ENCODE measurements at regions not wholly inside any gene's neighbourhood (a gene's known extent, or its start where the extent isn't known, plus 50 kb on each side); places are given as distances from the start of the nearest gene placed in this dataset.

DNA sequence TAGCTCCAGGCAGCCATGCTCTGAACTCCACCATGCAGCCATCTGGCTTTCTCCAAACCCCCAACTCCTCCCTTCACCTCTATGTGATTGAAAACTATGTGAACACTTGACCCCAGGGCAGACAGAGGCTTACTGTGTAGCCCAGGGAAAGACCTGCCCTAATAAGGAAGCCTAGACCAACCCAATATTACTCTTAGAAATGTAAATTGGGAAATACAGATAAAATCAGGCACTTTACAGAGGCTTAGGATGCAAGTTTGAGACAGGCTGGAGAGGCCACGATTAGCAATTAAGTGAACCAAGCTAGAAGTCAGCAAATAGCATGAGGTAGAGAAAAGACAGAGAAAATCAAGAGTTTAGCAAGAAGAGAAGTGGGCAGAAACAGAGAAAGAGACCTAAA, 141.7 kb upstream of the ABCA1 start:
- H3K79me2 ChIP-seq (ENCODE audit: low read length): no peaks in the 10 kb centered on the region
- H3F3A ChIP-seq (ENCODE audit: insufficient read depth, low read length): no peaks in the 10 kb centered on the region
- TF ChIP-seq, protein P1, sequence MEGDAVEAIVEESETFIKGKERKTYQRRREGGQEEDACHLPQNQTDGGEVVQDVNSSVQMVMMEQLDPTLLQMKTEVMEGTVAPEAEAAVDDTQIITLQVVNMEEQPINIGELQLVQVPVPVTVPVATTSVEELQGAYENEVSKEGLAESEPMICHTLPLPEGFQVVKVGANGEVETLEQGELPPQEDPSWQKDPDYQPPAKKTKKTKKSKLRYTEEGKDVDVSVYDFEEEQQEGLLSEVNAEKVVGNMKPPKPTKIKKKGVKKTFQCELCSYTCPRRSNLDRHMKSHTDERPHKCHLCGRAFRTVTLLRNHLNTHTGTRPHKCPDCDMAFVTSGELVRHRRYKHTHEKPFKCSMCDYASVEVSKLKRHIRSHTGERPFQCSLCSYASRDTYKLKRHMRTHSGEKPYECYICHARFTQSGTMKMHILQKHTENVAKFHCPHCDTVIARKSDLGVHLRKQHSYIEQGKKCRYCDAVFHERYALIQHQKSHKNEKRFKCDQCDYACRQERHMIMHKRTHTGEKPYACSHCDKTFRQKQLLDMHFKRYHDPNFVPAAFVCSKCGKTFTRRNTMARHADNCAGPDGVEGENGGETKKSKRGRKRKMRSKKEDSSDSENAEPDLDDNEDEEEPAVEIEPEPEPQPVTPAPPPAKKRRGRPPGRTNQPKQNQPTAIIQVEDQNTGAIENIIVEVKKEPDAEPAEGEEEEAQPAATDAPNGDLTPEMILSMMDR (IDR thresholded peaks at IDR 0.05; ENCODE audit: low read length): no peak
- TF ChIP-seq EZH2phosphoT487 (IDR thresholded peaks at IDR 0.05; ENCODE audit: low read length) (no peak), EZH2 (optimal IDR thresholded peaks at IDR 0.05; ENCODE audit: low read depth, low read length) (no peak)
- no peak for DNase-seq
- no peak overlapping the region for H3K4me2 ChIP-seq (ENCODE audit: low read depth, low read length)
- H3K27ac ChIP-seq (ENCODE audit: low read length): no peak overlapping the region
- no peak overlapping the region for H3K4me3 ChIP-seq (ENCODE audit: low read length)
- H3K4me1 ChIP-seq (ENCODE audit: low read length): no peaks in the 10 kb centered on the region
- H3K36me3 ChIP-seq (replicated peaks; ENCODE audit: insufficient read depth, low read length): no peaks in the 10 kb centered on the region
- no peaks in the 10 kb centered on the region for H3K9me3 ChIP-seq (replicated peaks; ENCODE audit: insufficient read depth, low read length)
- H3K9me2 ChIP-seq (replicated peaks; ENCODE audit: insufficient read depth, low read length): no peaks in the 10 kb centered on the region
- no peak overlapping the region for H2AFZ ChIP-seq (ENCODE audit: low read length)
- H4K20me1 ChIP-seq (ENCODE audit: insufficient read depth, low read length): no peaks in the 10 kb centered on the region
- H3K9ac ChIP-seq (ENCODE audit: low read length): no peak overlapping the region
- H3K27me3 ChIP-seq (replicated peaks; ENCODE audit: insufficient read depth, low read length): no peaks in the 10 kb centered on the region

DNA sequence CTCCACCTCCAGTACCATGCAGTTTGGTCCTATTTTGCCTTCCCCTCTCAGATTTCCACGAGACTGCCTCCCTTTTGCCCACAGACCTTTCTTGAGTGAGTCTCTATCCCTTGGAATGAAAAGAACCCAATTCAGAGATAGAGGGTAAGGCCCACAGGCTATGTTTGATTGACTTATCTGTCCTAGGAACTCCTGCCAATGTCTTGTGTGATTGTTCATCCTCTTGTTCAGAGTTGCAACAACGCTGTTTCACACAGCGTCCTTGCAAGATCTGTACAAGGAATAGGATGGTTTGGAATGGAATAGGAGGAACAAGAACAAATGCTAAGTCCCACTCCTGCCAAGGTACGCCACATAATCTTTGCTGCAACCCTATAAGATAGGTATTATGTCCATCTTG, 142.2 kb upstream of the ABCA1 start:
- Histone ChIP-seq H4K20me1 (ENCODE audit: insufficient read depth, low read length) (no peaks in the 10 kb centered on the region), H2AFZ (ENCODE audit: low read length) (no peak overlapping the region), H3K9me2 (replicated peaks; ENCODE audit: insufficient read depth, low read length) (no peaks in the 10 kb centered on the region), H3K4me2 (ENCODE audit: low read depth, low read length) (no peak overlapping the region), H3K9me3 (replicated peaks; ENCODE audit: insufficient read depth, low read length) (no peaks in the 10 kb centered on the region), H3K4me3 (ENCODE audit: low read length) (no peak overlapping the region), H3K27ac (ENCODE audit: low read length) (no peak overlapping the region), H3K4me1 (ENCODE audit: low read length) (no peaks in the 10 kb centered on the region), H3K79me2 (ENCODE audit: low read length) (no peaks in the 10 kb centered on the region), H3K27me3 (replicated peaks; ENCODE audit: insufficient read depth, low read length) (no peaks in the 10 kb centered on the region), H3K9ac (ENCODE audit: low read length) (no peak overlapping the region), H3F3A (ENCODE audit: insufficient read depth, low read length) (no peaks in the 10 kb centered on the region), H3K36me3 (replicated peaks; ENCODE audit: insufficient read depth, low read length) (no peaks in the 10 kb centered on the region)
- TF ChIP-seq EZH2phosphoT487 (IDR thresholded peaks at IDR 0.05; ENCODE audit: low read length) (no peak), EZH2 (optimal IDR thresholded peaks at IDR 0.05; ENCODE audit: low read depth, low read length) (no peak)
- TF ChIP-seq, protein P1 (IDR thresholded peaks at IDR 0.05; ENCODE audit: low read length): no peak
- DNase-seq: no peak

DNA sequence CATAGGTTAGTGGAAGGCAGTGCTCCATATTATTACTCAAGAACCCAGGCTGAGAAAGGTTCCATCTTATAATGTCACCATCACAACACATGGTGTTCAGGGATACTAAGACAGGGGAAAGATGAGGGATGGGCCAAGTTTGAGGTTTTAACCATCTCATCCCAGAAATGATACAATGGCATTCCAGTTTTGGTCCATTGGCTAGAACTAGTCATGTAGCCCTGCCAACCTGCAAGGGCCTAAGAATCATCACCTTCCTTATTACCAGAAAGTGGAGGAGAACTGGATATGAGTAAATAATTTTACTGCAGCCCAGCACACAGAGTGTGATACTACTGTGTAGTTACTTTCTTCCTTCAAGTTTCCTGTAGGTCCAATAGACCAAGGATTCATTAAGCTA, 144.5 kb upstream of the ABCA1 start:
- no peak overlapping the region for H3K27ac ChIP-seq (ENCODE audit: low read length)

More for the DNA sequence above, 144.5 kb upstream of the ABCA1 start:
- Histone ChIP-seq H4K20me1 (ENCODE audit: insufficient read depth, low read length) (no peaks in the 10 kb centered on the region), H3K4me3 (ENCODE audit: low read length) (no peak overlapping the region), H3K4me2 (ENCODE audit: low read depth, low read length) (no peak overlapping the region), H3K4me1 (ENCODE audit: low read length) (no peaks in the 10 kb centered on the region), H3K9ac (ENCODE audit: low read length) (no peak overlapping the region), H3K9me3 (replicated peaks; ENCODE audit: insufficient read depth, low read length) (no peaks in the 10 kb centered on the region), H2AFZ (ENCODE audit: low read length) (no peak overlapping the region), H3F3A (ENCODE audit: insufficient read depth, low read length) (no peaks in the 10 kb centered on the region), H3K79me2 (ENCODE audit: low read length) (no peaks in the 10 kb centered on the region), H3K9me2 (replicated peaks; ENCODE audit: insufficient read depth, low read length) (no peaks in the 10 kb centered on the region), H3K27me3 (replicated peaks; ENCODE audit: insufficient read depth, low read length) (no peaks in the 10 kb centered on the region), H3K36me3 (replicated peaks; ENCODE audit: insufficient read depth, low read length) (no peaks in the 10 kb centered on the region)
- DNase-seq: no peak
- TF ChIP-seq EZH2phosphoT487 (IDR thresholded peaks at IDR 0.05; ENCODE audit: low read length): no peak
- TF ChIP-seq, protein P1 (IDR thresholded peaks at IDR 0.05; ENCODE audit: low read length): no peak
- no peak for TF ChIP-seq EZH2 (optimal IDR thresholded peaks at IDR 0.05; ENCODE audit: low read depth, low read length)
